ENCODE measurements at regions not wholly inside any gene's neighbourhood (a gene's known extent, or its start where the extent isn't known, plus 50 kb on each side); places are given as distances from the start of the nearest gene placed in this dataset.
"Not testable (repeated sequence)": the region's sequence is repeated elsewhere in the genome, so short reads cannot be mapped to it uniquely, and the experiment has no call there.

- TF ChIP-seq CTCF (IDR thresholded peaks at IDR 0.05) (no peak), POLR2AphosphoS5 (IDR thresholded peaks at IDR 0.05) (no peak), EP300 (IDR thresholded peaks at IDR 0.05) (no peak), POLR2A (IDR thresholded peaks at IDR 0.05) (no peak)
- intact Hi-C loops (cut with DNase I): no loop called here
- H3K27me3 ChIP-seq: peaks cover 0 to 28% (median 0%) of the 10 kb centered on the region in 3 donors
- H3K27ac ChIP-seq: no peak overlapping the region
- H3K36me3 ChIP-seq: no peaks in the 10 kb centered on the region
- no peaks in the 10 kb centered on the region for H3K9me3 ChIP-seq
- no peaks in the 10 kb centered on the region for H3K4me1 ChIP-seq
- DNase-seq: peak; percentile 50
- 93% methylated on average over 45 of the region's 45 CpGs for WGBS, 2 donors
- no peak overlapping the region for H3K4me3 ChIP-seq
Observed at GRCh38 chrX:460823-461640, 74.3 kb upstream of the PPP2R3B start.

- H3K4me3 ChIP-seq: no peak overlapping the region
- 92% methylated on average over 21 of the region's 21 CpGs for WGBS, 2 donors
- H3K27ac ChIP-seq: no peak overlapping the region
- no peak for TF ChIP-seq POLR2AphosphoS5 (IDR thresholded peaks at IDR 0.05)
- no peak for TF ChIP-seq EP300 (IDR thresholded peaks at IDR 0.05)
- no peak for TF ChIP-seq POLR2A (IDR thresholded peaks at IDR 0.05)
- TF ChIP-seq CTCF (IDR thresholded peaks at IDR 0.05): no peak
- no peaks in the 10 kb centered on the region for H3K9me3 ChIP-seq
- DNase-seq: no peak
- intact Hi-C loops (cut with DNase I): no loop called here
- H3K36me3 ChIP-seq: no peaks in the 10 kb centered on the region
- H3K4me1 ChIP-seq: no peaks in the 10 kb centered on the region
- H3K27me3 ChIP-seq: peaks cover 0 to 39% (median 0%) of the 10 kb centered on the region in 3 donors
Observed at GRCh38 chrX:462853-463252, 76.1 kb upstream of the PPP2R3B start.

- Histone ChIP-seq H3K36me3 (no peaks in the 10 kb centered on the region), H3K27me3 (peaks cover 0 to 25% (median 0%) of the 10 kb centered on the region in 3 donors), H3K27ac (no peak overlapping the region), H3K4me3 (no peak overlapping the region), H3K9me3 (peaks cover 0 to 6% (median 0%) of the 10 kb centered on the region in 4 donors), H3K4me1 (no peaks in the 10 kb centered on the region)
- DNase-seq: peak; percentile 28
- intact Hi-C loops (cut with DNase I): no loop called here
- TF ChIP-seq CTCF (IDR thresholded peaks at IDR 0.05) (no peak), EP300 (IDR thresholded peaks at IDR 0.05) (no peak), POLR2A (IDR thresholded peaks at IDR 0.05) (no peak), POLR2AphosphoS5 (IDR thresholded peaks at IDR 0.05) (no peak)
- 80 to 88% methylated on average over 32 of the region's 32 CpGs for WGBS, 2 donors
Observed at GRCh38 chrX:465418-466215, 78.9 kb upstream of the PPP2R3B start.

- peak; percentile 39 for DNase-seq
- H3K4me3 ChIP-seq; H3K36me3 ChIP-seq; H3K9me3 ChIP-seq; H3K4me1 ChIP-seq; H3K27ac ChIP-seq; intact Hi-C loops (cut with DNase I): not testable (repeated sequence)
- peaks cover 0 to 27% (median 0%) of the 10 kb centered on the region in 3 donors for H3K27me3 ChIP-seq
- WGBS, 2 donors: 93% methylated on average over 17 of the region's 17 CpGs
Observed at GRCh38 chrX:466836-467235, 80.1 kb upstream of the PPP2R3B start.

GRCh38 chrX:467686-468085 lies 81.0 kb upstream of the PPP2R3B start:
- WGBS, 2 donors: 86 to 93% methylated on average over 16 of the region's 16 CpGs

More at GRCh38 chrX:467686-468085, 81.0 kb upstream of the PPP2R3B start:
- H3K4me3 ChIP-seq; H3K36me3 ChIP-seq; intact Hi-C loops (cut with DNase I); H3K9me3 ChIP-seq; H3K4me1 ChIP-seq; H3K27ac ChIP-seq: not testable (repeated sequence)
- peaks cover 0 to 27% (median 0%) of the 10 kb centered on the region in 3 donors for H3K27me3 ChIP-seq
- peak; percentile 27 for DNase-seq

Data from sigmoid colon (tissue), 6 donors.